Neural crest cell (in vitro differentiated cells): ENCODE measurements at regions not wholly inside any gene's neighbourhood (a gene's known extent, or its start where the extent isn't known, plus 50 kb on each side); places are given as distances from the start of the nearest gene placed in this dataset.

Source experiments
- DNase-seq: peaks from one replicate; pipeline ENCODE4 v3.0.0; 2021; ENCODE audit warnings: low read depth, mixed read lengths, low spot score
- H3K27ac Mint-ChIP-seq: one replicate; pipeline ENCODE4 v1.8.0; 2021; ENCODE audit warnings: mild to moderate bottlenecking, mixed read lengths; ENCODE audit not compliant: unreplicated experiment
- H3K27me3 Mint-ChIP-seq: 2 replicates; pipeline ENCODE4 v1.8.0; 2021; ENCODE audit warnings: low read depth, mild to moderate bottlenecking, mixed read lengths
- H3K36me3 Mint-ChIP-seq: 2 replicates; pipeline ENCODE4 v1.8.0; 2021; ENCODE audit warnings: low read depth, mild to moderate bottlenecking, mixed read lengths
- H3K4me1 Mint-ChIP-seq: 2 replicates; pipeline ENCODE4 v1.8.0; 2021; ENCODE audit warnings: mixed read lengths
- H3K4me3 Mint-ChIP-seq: one replicate; pipeline ENCODE4 v1.8.0; 2021; ENCODE audit warnings: mild to moderate bottlenecking, mixed read lengths
- H3K9me3 Mint-ChIP-seq: 2 replicates; pipeline ENCODE4 v1.8.0; 2021; ENCODE audit warnings: mixed read lengths
- CTCF ChIP-seq: fragments of 200-600 bp; sonication (generic); conservative IDR thresholded peaks from 2 replicates; pipeline ENCODE4 v1.5.0; 2021; ENCODE audit warnings: antibody characterized with exemption, mild to moderate bottlenecking

- Mint-ChIP-seq H3K27me3 (peaks cover 13% of the 10 kb centered on the region), H3K27ac (no peak overlapping the region), H3K36me3 (no peaks in the 10 kb centered on the region), H3K4me3 (no peak overlapping the region), H3K4me1 (no peaks in the 10 kb centered on the region), H3K9me3 (no peaks in the 10 kb centered on the region)
- no peak for DNase-seq
- no peak for TF ChIP-seq CTCF
Observed at GRCh38 chr2:19504400-19505198, 146.2 kb upstream of the OSR1 start.

DNA sequence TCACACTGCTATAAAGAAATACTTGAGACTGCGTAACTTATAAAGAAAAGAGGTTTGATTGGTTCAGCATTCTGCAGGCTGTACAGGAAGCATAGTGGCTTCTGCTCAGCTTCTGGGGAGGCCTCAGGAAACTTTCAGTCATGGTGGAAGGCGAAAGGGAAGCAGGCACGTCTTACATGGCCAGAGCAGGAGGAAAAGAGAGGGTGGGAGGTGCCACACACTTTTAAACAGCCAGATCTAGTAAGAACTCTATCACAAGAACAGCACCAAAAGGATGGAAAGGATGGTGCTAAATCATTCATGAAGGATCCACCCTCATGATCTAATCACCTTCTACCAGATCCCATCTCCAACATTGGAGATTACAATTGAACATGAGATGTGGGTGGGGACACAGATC is 145.5 kb upstream of the OSR1 start:
- H3K27ac Mint-ChIP-seq: peak overlapping the region; percentile 61
- no peaks in the 10 kb centered on the region for H3K9me3 Mint-ChIP-seq
- DNase-seq: no peak
- TF ChIP-seq CTCF: no peak
- H3K4me3 Mint-ChIP-seq: no peak overlapping the region
- H3K27me3 Mint-ChIP-seq: peaks cover 10% of the 10 kb centered on the region
- H3K4me1 Mint-ChIP-seq: no peaks in the 10 kb centered on the region
- no peaks in the 10 kb centered on the region for H3K36me3 Mint-ChIP-seq

- no peaks in the 10 kb centered on the region for H3K4me1 Mint-ChIP-seq
Observed at GRCh38 chr2:19503406-19503805, 145.0 kb upstream of the OSR1 start.

GRCh38 chr2:19500126-19500525 is 141.7 kb upstream of the OSR1 start:
- Mint-ChIP-seq H3K27me3 (peaks cover 3% of the 10 kb centered on the region), H3K36me3 (no peaks in the 10 kb centered on the region), H3K4me3 (no peak overlapping the region), H3K4me1 (no peaks in the 10 kb centered on the region), H3K27ac (no peak overlapping the region), H3K9me3 (no peaks in the 10 kb centered on the region)
- no peak for DNase-seq
- TF ChIP-seq CTCF: no peak

More at GRCh38 chr2:19503406-19503805, 145.0 kb upstream of the OSR1 start:
- TF ChIP-seq CTCF: no peak
- Mint-ChIP-seq H3K9me3 (no peaks in the 10 kb centered on the region), H3K27ac (no peak overlapping the region), H3K36me3 (no peaks in the 10 kb centered on the region), H3K27me3 (peaks cover 7% of the 10 kb centered on the region), H3K4me3 (no peak overlapping the region)
- DNase-seq: no peak

DNA sequence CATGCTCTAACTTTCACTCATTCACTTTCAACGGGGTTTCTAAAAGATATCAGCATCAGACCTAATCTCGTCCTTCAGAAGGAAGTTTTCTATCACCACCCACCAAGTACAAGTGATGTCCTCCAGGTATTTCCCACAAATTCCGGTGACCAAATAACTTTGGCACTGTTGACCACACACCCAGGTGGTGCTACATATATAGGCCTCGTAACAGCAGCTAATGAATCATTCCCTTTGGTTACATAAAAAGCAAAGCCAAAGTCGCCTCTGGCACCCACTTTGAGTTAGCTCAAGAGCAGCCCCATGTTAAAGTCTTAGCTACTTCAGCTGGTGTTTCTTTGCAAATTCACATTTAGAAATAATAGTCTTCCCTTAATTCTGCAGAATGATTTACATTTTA is 138.2 kb upstream of the OSR1 start:
- no peak for DNase-seq
- no peak for TF ChIP-seq CTCF
- no peak overlapping the region for H3K4me3 Mint-ChIP-seq

More for the DNA sequence above, 138.2 kb upstream of the OSR1 start:
- Mint-ChIP-seq H3K27me3 (peaks cover 2% of the 10 kb centered on the region), H3K36me3 (no peaks in the 10 kb centered on the region), H3K4me1 (no peaks in the 10 kb centered on the region), H3K9me3 (no peaks in the 10 kb centered on the region), H3K27ac (no peak overlapping the region)
